SK-N-SH (cell line): ENCODE measurements at regions not wholly inside any gene's neighbourhood (a gene's known extent, or its start where the extent isn't known, plus 50 kb on each side); places are given as distances from the start of the nearest gene placed in this dataset.

ENCODE experiments used
- CTCF ChIA-PET: fragments of 300-600, 350-600 bp; formaldehyde crosslinking; extraction: SDS; loops from one replicate; lab custom pipeline; 2021; lab: Yijun Ruan, JAX
- POLR2A ChIA-PET: fragments of 350-600 bp; sonication (Branson Sonifier 250); formaldehyde crosslinking; extraction: SDS; loops from one replicate; lab custom pipeline; 2020; ENCODE audit warnings: antibody characterized with exemption, inconsistent platforms; lab: Yijun Ruan, JAX
- DNase-seq: peaks from one replicate; pipeline ENCODE4 v3.0.0; 2012
- H2AFZ ChIP-seq: fragments of 200-600 bp; sonication (generic); 2 replicates; pipeline ENCODE4 v1.8.1; 2016; ENCODE audit warnings: antibody characterized with exemption, mild to moderate bottlenecking, low read depth
- H3F3A ChIP-seq: fragments of 200-600 bp; sonication (generic); replicated peaks from 2 replicates; pipeline ENCODE3; 2016; ENCODE audit warnings: antibody characterized with exemption, mild to moderate bottlenecking; ENCODE audit not compliant: insufficient read depth
- H3K27ac ChIP-seq, 2 experiments: fragments of 200-500 bp in 1 of 2; fragments of 200-600 bp in 1 of 2; sonication (Bioruptor generic) in 1 of 2; sonication (generic), shearing (Covaris generic) in 1 of 2; 2 replicates each; pipeline versions ENCODE4 v1.5.1 to v1.6.1; 2014 to 2016; ENCODE audit warnings: low read depth in 2 of 2, inconsistent platforms in 1 of 2, low read length in 1 of 2, mild to moderate bottlenecking in 1 of 2, mixed read lengths in 1 of 2
- H3K27me3 ChIP-seq: fragments of 200-600 bp; sonication (generic), shearing (Covaris generic); 2 replicates; pipeline ENCODE4 v1.6.1; 2016; ENCODE audit warnings: mixed run types; ENCODE audit not compliant: insufficient read depth
- H3K36me3 ChIP-seq, 2 experiments: fragments of 200-500 bp in 1 of 2; fragments of 200-600 bp in 1 of 2; sonication (Bioruptor generic) in 1 of 2; sonication (generic) in 1 of 2; replicated peaks in 1 of 2; 2 replicates each; pipeline versions ENCODE3 to v1.5.1; 2014 to 2016; ENCODE audit warnings: low read length in 1 of 2, mild to moderate bottlenecking in 1 of 2; ENCODE audit not compliant: insufficient read depth in 2 of 2, control insufficient read depth in 1 of 2
- H3K4me1 ChIP-seq, 2 experiments: fragments of 200-500 bp in 1 of 2; fragments of 200-600 bp in 1 of 2; sonication (Bioruptor generic) in 1 of 2; sonication (generic), shearing (Covaris generic) in 1 of 2; 2 replicates each; pipeline versions ENCODE4 v1.5.1 to v1.6.1; 2014 to 2016; ENCODE audit warnings: low read depth in 1 of 2, low read length in 1 of 2, mixed run types in 1 of 2; ENCODE audit not compliant: insufficient read depth in 2 of 2, control insufficient read depth in 1 of 2
- H3K4me2 ChIP-seq: fragments of 200-600 bp; sonication (generic), shearing (Covaris generic); 2 replicates; pipeline ENCODE4 v1.6.1; 2017; ENCODE audit warnings: mixed run types
- H3K4me3 ChIP-seq, 2 experiments: fragments of 200-500 bp in 1 of 2; fragments of 200-600 bp in 1 of 2; sonication (Bioruptor generic) in 1 of 2; sonication (generic), shearing (Covaris generic) in 1 of 2; 2 replicates each; pipeline versions ENCODE4 v1.5.1 to v1.8.1; 2014 to 2016; ENCODE audit warnings: low read depth in 2 of 2, inconsistent platforms in 1 of 2, low read length in 1 of 2, mild to moderate bottlenecking in 1 of 2, mixed read lengths in 1 of 2, moderate library complexity in 1 of 2
- H3K79me2 ChIP-seq: fragments of 200-600 bp; sonication (generic); 2 replicates; pipeline ENCODE4 v1.8.1; 2017; ENCODE audit warnings: mild to moderate bottlenecking; ENCODE audit not compliant: insufficient read depth
- H3K9ac ChIP-seq: fragments of 200-600 bp; sonication (generic); 2 replicates; pipeline ENCODE4 v1.6.1; 2017; ENCODE audit warnings: mixed run types
- H3K9me2 ChIP-seq: fragments of 200-600 bp; sonication (generic); 2 replicates; pipeline ENCODE4 v1.6.1; 2017; ENCODE audit warnings: mixed run types
- H3K9me3 ChIP-seq: fragments of 200-600 bp; sonication (generic); 2 replicates; pipeline ENCODE4 v1.6.1; 2017; ENCODE audit warnings: mixed run types, mild to moderate bottlenecking, moderate library complexity
- H4K20me1 ChIP-seq: fragments of 200-600 bp; sonication (generic); 2 replicates; pipeline ENCODE4 v1.6.1; 2017; ENCODE audit warnings: mild to moderate bottlenecking, mixed run types; ENCODE audit not compliant: insufficient read depth
- CTCF ChIP-seq: fragments of 200-600 bp; sonication (generic); IDR thresholded peaks from 2 replicates; pipeline ENCODE4 v1.6.1; 2017; ENCODE audit warnings: antibody characterized with exemption, mild to moderate bottlenecking, moderate library complexity
- EZH2phosphoT487 ChIP-seq: fragments of 200-600 bp; sonication (generic); IDR thresholded peaks from 2 replicates; pipeline ENCODE4 v1.6.1; 2017; ENCODE audit warnings: low read depth, mixed run types, mild to moderate bottlenecking, antibody characterized with exemption, moderate library complexity, borderline replicate concordance
- FOSL2 ChIP-seq: IDR thresholded peaks from 2 replicates; pipeline ENCODE4 v1.4.0; 2012; ENCODE audit warnings: low read depth, mild to moderate bottlenecking, moderate library complexity, borderline replicate concordance
- GATA2 ChIP-seq: sonication (generic); formaldehyde crosslinking; IDR thresholded peaks from 2 replicates; pipeline ENCODE4 v1.5.0; 2020; ENCODE audit warnings: mild to moderate bottlenecking, missing genetic modification reagents
- IRF3 ChIP-seq: fragments of 150-350 bp; IDR thresholded peaks from 2 replicates; pipeline ENCODE4 v1.6.1; 2016; ENCODE audit warnings: mild to moderate bottlenecking, low read depth, low read length
- NFIC ChIP-seq: IDR thresholded peaks from 2 replicates; pipeline ENCODE4 v1.4.0; 2012; ENCODE audit warnings: borderline replicate concordance
- PBX3 ChIP-seq: IDR thresholded peaks from 2 replicates; pipeline ENCODE4; 2012
- SMC3 ChIP-seq: IDR thresholded peaks from 2 replicates; pipeline ENCODE4 v1.6.1; 2012; ENCODE audit warnings: low read depth, low read length, improper control_type of control experiment
- TEAD4 ChIP-seq: IDR thresholded peaks from 2 replicates; pipeline ENCODE4 v1.4.0; 2012; ENCODE audit warnings: mild to moderate bottlenecking, borderline replicate concordance; ENCODE audit not compliant: insufficient read depth
- USF2 ChIP-seq: fragments of 150-350 bp; IDR thresholded peaks from 2 replicates; pipeline ENCODE4 v1.6.1; 2017; ENCODE audit warnings: antibody characterized with exemption, low read length, low read depth, borderline replicate concordance
- YY1 ChIP-seq: IDR thresholded peaks from 2 replicates; pipeline ENCODE4 v1.4.0; 2012; ENCODE audit warnings: low read depth, mild to moderate bottlenecking
- WGBS: methylation state at CpG from one replicate; pipeline ENCODE4 v1.1.6; 2017; ENCODE audit warnings: low lambda C conversion rate; 5-methylcytosine and 5-hydroxymethylcytosine counted together

GRCh38 chr3:171980578-171981270, 58.7 kb upstream of the FNDC3B start (continued):
- TF ChIP-seq USF2: no peak
- no peak for TF ChIP-seq PBX3
- TF ChIP-seq, all 33 proteins: peak for 0

- ChIA-PET CTCF (interaction anchor here (0.5 to 0.7 kb wide), 2 partner anchors 23 to 45 kb away, joined by 3 to 4 read pairs; no protein-coding TSS in a partner anchor), POLR2A (no interaction called here)
- DNase-seq: no peak
- H3K27me3 ChIP-seq: no peaks in the 10 kb centered on the region
- no peak overlapping the region for H3K9ac ChIP-seq
- H3K9me2 ChIP-seq: no peaks in the 10 kb centered on the region
- no peak overlapping the region for H3K4me3 ChIP-seq
- no peaks in the 10 kb centered on the region for H3K9me3 ChIP-seq
- no peak overlapping the region for H3K27ac ChIP-seq
- TF ChIP-seq GATA2 (no peak), IRF3 (no peak), TEAD4 (no peak), CTCF (no peak), YY1 (no peak), SMC3 (no peak), USF2 (no peak), FOSL2 (no peak), NFIC (no peak), EZH2phosphoT487 (no peak)
- no peaks in the 10 kb centered on the region for H3K4me1 ChIP-seq
- H2AFZ ChIP-seq: no peak overlapping the region
- no peaks in the 10 kb centered on the region for H3K79me2 ChIP-seq
- H3K4me2 ChIP-seq: no peak overlapping the region
- H4K20me1 ChIP-seq: no peaks in the 10 kb centered on the region
- WGBS: 89% methylated on average over 1 of the region's 1 CpG
- H3F3A ChIP-seq: no peaks in the 10 kb centered on the region
- no peaks in the 10 kb centered on the region for H3K36me3 ChIP-seq
Measured at GRCh38 chr3:171981271-171981605, 58.1 kb upstream of the FNDC3B start.
